ENCODE measurements at regions not wholly inside any gene's neighbourhood (a gene's known extent, or its start where the extent isn't known, plus 50 kb on each side); places are given as distances from the start of the nearest gene placed in this dataset.

- ChIA-PET CTCF (no interaction called here), POLR2A (no interaction called here)
- H3K27ac Mint-ChIP-seq: no peak overlapping the region
- no peak overlapping the region for H3K27ac ChIP-seq (ENCODE audit: low read depth in 1 of 2, low read length in 2 of 2)
- no peak overlapping the region for H3K4me3 ChIP-seq (ENCODE audit: low read length)
- no peaks in the 10 kb centered on the region for H3K4me1 Mint-ChIP-seq (ENCODE audit: low read depth)
- H3K36me3 Mint-ChIP-seq (ENCODE audit: low read depth): no peaks in the 10 kb centered on the region
- TF ChIP-seq CTCF (IDR thresholded peaks at IDR 0.05): no peak
- no peak overlapping the region for H3K4me3 Mint-ChIP-seq
- H3K27me3 ChIP-seq (ENCODE audit: control insufficient read depth in 1 of 2, insufficient read depth in 2 of 2, low read length in 2 of 2): no peaks in the 10 kb centered on the region
- no peaks in the 10 kb centered on the region for H3K27me3 Mint-ChIP-seq
- H3K36me3 ChIP-seq (ENCODE audit: insufficient read depth, low read length): no peaks in the 10 kb centered on the region
- H3K9me3 ChIP-seq (ENCODE audit: control insufficient read depth in 1 of 2, insufficient read depth in 1 of 2, low read length in 2 of 2): peaks cover 0 to 8% of the 10 kb centered on the region in 2 experiments
- no peaks in the 10 kb centered on the region for H3K9me3 Mint-ChIP-seq
- no peaks in the 10 kb centered on the region for H3K4me1 ChIP-seq (ENCODE audit: insufficient read depth, low read length)
- ATAC-seq (ENCODE audit: poor library complexity): no peak
- no peak for DNase-seq
- intact Hi-C loops (cut with DNase I, micrococcal nuclease): no loop called here
Observed at GRCh38 chr5:124880903-124881697, 134.7 kb upstream of the ZNF608 start.

- no peaks in the 10 kb centered on the region for H3K9me3 Mint-ChIP-seq
- DNase-seq: no peak
- H3K4me1 ChIP-seq (ENCODE audit: insufficient read depth, low read length): no peaks in the 10 kb centered on the region
- H3K36me3 Mint-ChIP-seq (ENCODE audit: low read depth): no peaks in the 10 kb centered on the region
- no peak overlapping the region for H3K27ac Mint-ChIP-seq
- no peak overlapping the region for H3K4me3 ChIP-seq (ENCODE audit: low read length)
- intact Hi-C loops (cut with DNase I, micrococcal nuclease): no loop called here
- no peak overlapping the region for H3K4me3 Mint-ChIP-seq
- no peak overlapping the region for H3K27ac ChIP-seq (ENCODE audit: low read depth in 1 of 2, low read length in 2 of 2)
- no peak for TF ChIP-seq CTCF (IDR thresholded peaks at IDR 0.05)
- peaks cover 0 to 8% of the 10 kb centered on the region in 2 experiments for H3K9me3 ChIP-seq (ENCODE audit: control insufficient read depth in 1 of 2, insufficient read depth in 1 of 2, low read length in 2 of 2)
- H3K27me3 ChIP-seq (ENCODE audit: control insufficient read depth in 1 of 2, insufficient read depth in 2 of 2, low read length in 2 of 2): no peaks in the 10 kb centered on the region
- no peaks in the 10 kb centered on the region for H3K36me3 ChIP-seq (ENCODE audit: insufficient read depth, low read length)
- H3K27me3 Mint-ChIP-seq: no peaks in the 10 kb centered on the region
- ATAC-seq (ENCODE audit: poor library complexity): no peak
- ChIA-PET POLR2A (no interaction called here), CTCF (no interaction called here)
- H3K4me1 Mint-ChIP-seq (ENCODE audit: low read depth): no peaks in the 10 kb centered on the region
Observed at GRCh38 chr5:124883681-124884080, 137.2 kb upstream of the ZNF608 start.

GRCh38 chr5:124884114-124884513 is 137.7 kb upstream of the ZNF608 start:
- Histone ChIP-seq H3K27ac (ENCODE audit: low read depth in 1 of 2, low read length in 2 of 2) (no peak overlapping the region), H3K9me3 (ENCODE audit: control insufficient read depth in 1 of 2, insufficient read depth in 1 of 2, low read length in 2 of 2) (peaks cover 0 to 8% of the 10 kb centered on the region in 2 experiments), H3K36me3 (ENCODE audit: insufficient read depth, low read length) (no peaks in the 10 kb centered on the region), H3K4me3 (ENCODE audit: low read length) (no peak overlapping the region), H3K4me1 (ENCODE audit: insufficient read depth, low read length) (no peaks in the 10 kb centered on the region), H3K27me3 (ENCODE audit: control insufficient read depth in 1 of 2, insufficient read depth in 2 of 2, low read length in 2 of 2) (no peaks in the 10 kb centered on the region)
- Mint-ChIP-seq H3K4me3 (no peak overlapping the region), H3K4me1 (ENCODE audit: low read depth) (no peaks in the 10 kb centered on the region), H3K36me3 (ENCODE audit: low read depth) (no peaks in the 10 kb centered on the region), H3K27me3 (no peaks in the 10 kb centered on the region), H3K27ac (no peak overlapping the region), H3K9me3 (no peaks in the 10 kb centered on the region)
- no peak for DNase-seq
- TF ChIP-seq CTCF (IDR thresholded peaks at IDR 0.05): no peak
- no peak for ATAC-seq (ENCODE audit: poor library complexity)
- CTCF ChIA-PET: no interaction called here
- POLR2A ChIA-PET: no interaction called here
- intact Hi-C loops (cut with DNase I, micrococcal nuclease): no loop called here

Measured in CD4-positive, alpha-beta T cell (primary cell).